ENCODE measurements at regions not wholly inside any gene's neighbourhood (a gene's known extent, or its start where the extent isn't known, plus 50 kb on each side); places are given as distances from the start of the nearest gene placed in this dataset.

DNA sequence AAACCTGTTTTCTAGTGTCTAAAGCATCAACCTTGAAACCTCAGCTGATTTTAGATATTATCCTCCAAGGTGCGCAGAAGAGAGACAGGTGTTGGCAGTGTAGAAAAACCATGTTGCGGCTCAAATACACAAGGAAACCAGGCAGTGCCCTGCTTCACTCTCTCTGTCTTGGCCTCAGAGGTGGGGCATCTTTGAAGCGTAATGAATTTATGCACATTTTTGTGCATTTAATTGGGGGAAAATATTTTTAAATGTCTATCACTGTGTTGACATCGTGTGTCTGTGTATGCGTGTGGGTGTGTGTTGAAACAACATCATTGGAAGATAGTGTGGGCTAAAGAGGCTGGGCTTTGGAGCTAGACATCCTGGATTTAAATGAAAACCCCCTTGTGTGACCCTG, 334.0 kb upstream of the CHD6 start:
- in situ Hi-C loops (cut with MboI; ENCODE audit: low sequenced_read_pairs): no loop called here

GRCh38 chr20:41951615-41952014, 333.4 kb upstream of the CHD6 start:
- in situ Hi-C loops (cut with MboI; ENCODE audit: low sequenced_read_pairs): no loop called here

- in situ Hi-C loops (cut with MboI; ENCODE audit: low sequenced_read_pairs): no loop called here
Measured at GRCh38 chr20:41939659-41940058, 321.5 kb upstream of the CHD6 start.

DNA sequence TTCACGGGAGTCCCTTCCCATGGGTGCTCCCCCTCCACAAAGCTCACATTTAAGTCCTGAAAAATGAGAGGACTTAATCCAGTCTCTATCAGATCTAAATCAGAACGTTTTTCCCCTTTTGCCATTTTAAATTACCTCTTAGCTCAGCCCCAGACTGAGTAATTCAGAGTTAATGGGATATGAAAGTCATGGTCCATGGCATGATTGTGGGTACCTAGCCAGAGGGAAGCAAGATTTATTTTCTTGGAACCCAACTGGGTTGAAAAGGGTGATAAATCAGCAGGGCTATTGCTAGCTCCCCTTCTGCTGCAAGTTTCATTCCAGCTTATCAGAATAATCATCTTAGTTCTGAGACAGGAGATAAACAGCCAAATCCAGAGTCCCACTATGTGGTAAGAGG, 320.2 kb upstream of the CHD6 start:
- in situ Hi-C loops (cut with MboI; ENCODE audit: low sequenced_read_pairs): no loop called here

DNA sequence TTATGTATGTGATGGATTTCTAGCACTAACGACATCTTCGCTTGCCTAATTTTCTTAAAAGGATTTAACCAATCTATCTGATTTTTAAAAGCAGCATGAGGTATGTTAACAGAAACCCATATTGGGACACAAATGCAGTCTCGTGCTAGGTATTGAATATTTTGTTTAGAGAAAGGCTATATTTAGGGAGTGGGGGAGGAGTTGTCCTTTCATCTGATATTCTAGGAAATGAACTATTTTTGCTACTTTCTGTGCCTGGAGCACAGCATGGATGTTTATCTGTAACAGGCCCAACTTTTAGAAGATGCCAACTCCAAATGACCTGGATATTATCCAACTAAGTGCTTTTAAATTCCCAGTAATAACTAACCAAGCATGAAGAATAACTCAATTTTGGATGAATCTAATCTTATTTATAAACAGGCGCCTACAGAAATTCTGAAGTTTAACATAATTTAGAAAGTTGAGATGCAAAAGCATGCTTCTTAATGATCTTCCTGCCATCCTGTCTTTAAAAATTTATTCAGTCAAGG, 317.1 kb upstream of the CHD6 start:
- in situ Hi-C loops (cut with MboI; ENCODE audit: low sequenced_read_pairs): no loop called here

DNA sequence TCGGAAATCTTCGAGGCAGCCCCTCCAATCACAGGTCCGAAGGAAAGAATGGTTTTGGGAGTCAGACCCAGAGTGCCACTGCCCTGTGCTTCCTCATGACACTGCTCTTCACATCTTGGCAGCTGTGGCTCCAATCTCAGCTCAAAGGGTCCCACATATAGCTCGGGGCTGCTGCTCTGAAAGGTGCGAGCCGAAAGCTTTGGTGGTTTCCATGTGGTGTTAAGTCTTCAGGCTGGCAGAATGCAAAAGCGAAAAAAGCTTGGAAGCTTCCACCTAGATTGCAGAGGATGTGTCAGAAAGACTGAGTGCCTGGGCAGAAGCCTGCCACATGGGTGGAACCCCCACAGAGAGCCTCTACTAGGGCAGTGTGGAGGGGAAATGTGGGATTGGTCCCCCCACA, 314.3 kb upstream of the CHD6 start:
- in situ Hi-C loops (cut with MboI; ENCODE audit: low sequenced_read_pairs): no loop called here

GRCh38 chr20:41927655-41928054, 309.5 kb upstream of the CHD6 start:
- in situ Hi-C loops (cut with MboI; ENCODE audit: low sequenced_read_pairs): no loop called here

DNA sequence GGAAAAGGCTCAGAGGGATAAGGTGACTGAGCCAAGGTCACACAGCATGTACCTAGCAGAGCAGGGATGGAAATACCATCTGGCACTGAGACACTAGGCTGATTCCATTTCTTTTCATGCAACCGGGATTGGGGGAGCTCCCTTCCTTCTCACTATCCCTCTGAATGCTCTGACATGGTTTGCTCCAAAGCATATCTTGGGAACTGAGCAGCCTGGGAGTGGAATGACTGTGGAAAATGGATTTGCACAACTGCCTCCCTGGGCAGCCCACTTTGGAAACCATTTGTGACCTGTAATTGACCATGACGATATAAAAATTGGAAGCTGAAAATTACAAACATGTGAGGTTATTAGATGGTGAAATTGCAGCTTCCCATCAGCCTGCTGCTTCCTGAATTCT, 309.0 kb upstream of the CHD6 start:
- in situ Hi-C loops (cut with MboI; ENCODE audit: low sequenced_read_pairs): no loop called here

DNA sequence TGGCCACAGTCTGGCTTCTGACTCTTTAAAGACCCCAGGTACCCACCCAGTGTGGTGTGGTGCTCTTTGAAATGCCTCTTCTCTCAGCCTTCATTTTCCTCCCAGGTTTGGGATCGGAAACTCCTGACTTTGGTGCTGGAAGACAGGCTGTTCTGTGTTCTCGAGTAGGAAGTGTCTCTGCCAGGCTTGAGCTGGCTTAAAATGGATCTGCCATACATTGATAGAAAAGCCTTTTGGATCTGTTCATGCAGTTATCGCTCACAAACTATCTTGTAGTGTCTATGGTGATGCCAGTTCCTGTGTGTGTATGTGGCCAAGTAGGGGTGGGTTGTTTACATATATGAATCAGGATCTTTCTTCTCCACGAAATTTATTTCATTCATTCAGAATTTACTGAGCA, 307.3 kb upstream of the CHD6 start:
- in situ Hi-C loops (cut with MboI; ENCODE audit: low sequenced_read_pairs): no loop called here

- in situ Hi-C loops (cut with MboI; ENCODE audit: low sequenced_read_pairs): no loop called here
Measured at GRCh38 chr20:41923624-41924023, 305.4 kb upstream of the CHD6 start.

- in situ Hi-C loops (cut with MboI; ENCODE audit: low sequenced_read_pairs): no loop called here
Measured at GRCh38 chr20:41913146-41913545, 295.0 kb upstream of the CHD6 start.

- in situ Hi-C loops (cut with MboI; ENCODE audit: low sequenced_read_pairs): no loop called here
Measured at GRCh38 chr20:41910558-41910957, 292.4 kb upstream of the CHD6 start.

DNA sequence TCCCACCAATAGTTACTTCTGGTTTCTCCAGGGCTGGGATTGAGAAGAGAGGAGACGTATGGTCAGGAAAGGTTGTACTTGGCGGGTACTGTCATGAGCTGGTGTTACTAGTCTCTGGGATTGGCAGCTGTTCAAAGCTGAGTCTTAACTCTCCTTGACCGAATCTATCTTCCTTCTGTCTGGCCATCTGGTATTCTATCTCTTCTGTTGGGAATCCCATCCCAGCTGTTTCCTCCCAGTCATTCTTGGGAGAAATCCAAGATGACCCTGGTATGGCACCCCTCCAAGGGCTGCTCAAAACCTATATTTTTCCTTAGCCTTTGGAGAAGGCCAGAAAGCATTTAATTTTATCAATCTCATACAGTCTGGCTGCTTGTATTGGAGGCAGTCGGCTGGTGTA, 287.0 kb upstream of the CHD6 start:
- in situ Hi-C loops (cut with MboI; ENCODE audit: low sequenced_read_pairs): no loop called here

- in situ Hi-C loops (cut with MboI; ENCODE audit: low sequenced_read_pairs): no loop called here
Measured at GRCh38 chr20:41903586-41903985, 285.4 kb upstream of the CHD6 start.

- in situ Hi-C loops (cut with MboI; ENCODE audit: low sequenced_read_pairs): no loop called here
Measured at GRCh38 chr20:41902346-41902745, 284.2 kb upstream of the CHD6 start.

- in situ Hi-C loops (cut with MboI; ENCODE audit: low sequenced_read_pairs): no loop called here
Measured at GRCh38 chr20:41900201-41900691, 282.1 kb upstream of the CHD6 start.

- in situ Hi-C loops (cut with MboI; ENCODE audit: low sequenced_read_pairs): no loop called here
Measured at GRCh38 chr20:41897708-41898107, 279.5 kb upstream of the CHD6 start.

- in situ Hi-C loops (cut with MboI; ENCODE audit: low sequenced_read_pairs): no loop called here
Measured at GRCh38 chr20:41895241-41896032, 277.3 kb upstream of the CHD6 start.

DNA sequence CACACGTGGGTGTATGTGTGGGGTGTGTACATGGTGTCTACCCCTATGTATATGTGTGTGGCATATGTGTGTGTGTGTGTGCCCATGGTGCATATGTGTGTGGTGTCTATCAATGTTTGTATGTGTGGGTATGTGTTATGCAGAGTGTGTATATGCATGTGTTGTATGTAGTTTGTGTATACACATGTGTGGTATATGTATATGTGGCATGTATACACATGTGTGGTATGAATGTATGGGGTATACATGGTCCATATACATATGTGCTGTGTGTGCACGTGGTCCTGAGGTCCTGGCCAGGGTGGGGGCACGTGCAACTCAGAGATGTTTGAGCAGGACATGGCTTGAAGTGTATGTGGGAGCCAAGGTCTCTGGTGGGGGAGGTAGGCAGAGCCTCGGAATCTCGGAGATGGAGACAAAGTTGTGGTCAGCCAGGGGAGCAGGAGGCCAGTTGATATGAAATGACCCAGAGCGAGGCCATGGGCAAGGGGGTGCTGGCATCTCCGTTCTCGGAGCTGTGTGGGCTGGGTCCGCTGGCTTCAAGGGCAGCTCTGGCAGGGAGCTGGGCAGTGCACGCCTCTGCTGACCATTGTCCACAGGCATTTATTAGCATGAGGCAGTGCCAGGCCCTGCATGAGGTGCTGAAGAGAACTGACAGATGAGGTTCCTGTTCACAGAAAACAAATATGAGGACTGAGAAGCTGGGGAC, 276.2 kb upstream of the CHD6 start:
- in situ Hi-C loops (cut with MboI; ENCODE audit: low sequenced_read_pairs): no loop called here

DNA sequence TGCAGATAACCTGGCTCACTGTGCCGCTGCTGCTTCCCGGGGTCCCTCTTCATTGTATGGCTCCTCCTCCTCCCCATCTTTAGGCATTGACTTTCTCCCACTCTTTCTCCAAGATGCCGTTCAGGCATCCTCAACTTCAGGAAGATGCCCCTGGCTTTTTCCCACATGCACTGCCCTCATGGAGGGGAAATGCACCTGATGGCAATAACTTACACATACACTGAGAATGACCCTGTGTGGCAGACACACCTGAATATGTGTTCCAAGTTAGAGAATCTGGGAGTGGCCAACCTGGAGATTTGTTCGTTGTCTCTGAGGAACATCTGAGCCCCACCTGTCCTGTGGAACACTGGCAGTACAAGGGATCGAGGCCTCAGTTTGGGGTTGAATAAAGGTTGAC, 273.9 kb upstream of the CHD6 start:
- in situ Hi-C loops (cut with MboI; ENCODE audit: low sequenced_read_pairs): no loop called here

- in situ Hi-C loops (cut with MboI; ENCODE audit: low sequenced_read_pairs): no loop called here
Measured at GRCh38 chr20:41889844-41890224, 271.7 kb upstream of the CHD6 start.

Measured in HL-60/S4 treated with phorbol 12-myristate 13-acetate at 8.2 ng/mL for 4 days and 3 days (cell line).